Right lobe of liver (tissue), 4 donors: ENCODE measurements at regions not wholly inside any gene's neighbourhood (a gene's known extent, or its start where the extent isn't known, plus 50 kb on each side); places are given as distances from the start of the nearest gene placed in this dataset.

Experiments used
- CTCF ChIP-seq, 4 donors: fragments of 200-600 bp in 3 of 4; fragments of 450-650 bp in 1 of 4; IDR thresholded peaks; one replicate each; pipeline versions ENCODE4 v1.5.1 to v1.8.0; 2016 to 2022; ENCODE audit warnings: antibody characterized with exemption in 4 of 4, mild to moderate bottlenecking in 2 of 4
- POLR2A ChIP-seq: fragments of 450-650 bp; IDR thresholded peaks from one replicate; pipeline ENCODE4 v1.6.1; 2017; ENCODE audit warnings: antibody characterized with exemption, mild to moderate bottlenecking
- donor health status: DM: no; HTN: no; CAD: no.
- donor health status: DM: no; HTN: no; CAD: no.
- donor health status: DM: no; HTN: yes; CAD: no.

GRCh38 chr15:57862761-57863160 lies 156.2 kb downstream of the POLR2M start:
- TF ChIP-seq POLR2A (no peak), CTCF (IDR thresholded peaks at IDR 0.05) (no peak)
